GM18526 (cell line): ENCODE measurements at regions not wholly inside any gene's neighbourhood (a gene's known extent, or its start where the extent isn't known, plus 50 kb on each side); places are given as distances from the start of the nearest gene placed in this dataset.

Source experiments
- POLR2A ChIP-seq: IDR thresholded peaks from 3 replicates; pipeline ENCODE4 v1.6.1; 2011; ENCODE audit not compliant: insufficient read length; ENCODE audit errors: extremely low read depth

GRCh38 chr1:199778324-199778955, 249.1 kb upstream of the NR5A2 start:
- TF ChIP-seq POLR2A: no peak

- TF ChIP-seq POLR2A: no peak
Measured at GRCh38 chr1:199780091-199780490, 247.4 kb upstream of the NR5A2 start.

GRCh38 chr1:199780948-199781670, 246.4 kb upstream of the NR5A2 start:
- TF ChIP-seq POLR2A: no peak

- TF ChIP-seq POLR2A: no peak
Measured at GRCh38 chr1:199784138-199784895, 243.2 kb upstream of the NR5A2 start.

- no peak for TF ChIP-seq POLR2A
Measured at GRCh38 chr1:199786695-199787094, 240.8 kb upstream of the NR5A2 start.

GRCh38 chr1:199789141-199789540, 238.4 kb upstream of the NR5A2 start:
- no peak for TF ChIP-seq POLR2A

- no peak for TF ChIP-seq POLR2A
Measured at GRCh38 chr1:199791495-199791894, 236.0 kb upstream of the NR5A2 start.

- no peak for TF ChIP-seq POLR2A
Measured at GRCh38 chr1:199792874-199793273, 234.6 kb upstream of the NR5A2 start.

GRCh38 chr1:199794105-199794863, 233.2 kb upstream of the NR5A2 start:
- TF ChIP-seq POLR2A: no peak

- TF ChIP-seq POLR2A: no peak
Measured at GRCh38 chr1:199799116-199799515, 228.4 kb upstream of the NR5A2 start.

- TF ChIP-seq POLR2A: no peak
Measured at GRCh38 chr1:199804526-199804925, 223.0 kb upstream of the NR5A2 start.

GRCh38 chr1:199808110-199808870, 219.2 kb upstream of the NR5A2 start:
- TF ChIP-seq POLR2A: no peak

GRCh38 chr1:199809311-199809710, 218.2 kb upstream of the NR5A2 start:
- no peak for TF ChIP-seq POLR2A

GRCh38 chr1:199811163-199811562, 216.3 kb upstream of the NR5A2 start:
- no peak for TF ChIP-seq POLR2A

- TF ChIP-seq POLR2A: no peak
Measured at GRCh38 chr1:199813198-199813597, 214.3 kb upstream of the NR5A2 start.
